Activated naive CD8-positive, alpha-beta T cell (primary cell): ENCODE measurements at regions not wholly inside any gene's neighbourhood (a gene's known extent, or its start where the extent isn't known, plus 50 kb on each side); places are given as distances from the start of the nearest gene placed in this dataset.
"Not testable (repeated sequence)": the region's sequence is repeated elsewhere in the genome, so short reads cannot be mapped to it uniquely, and the experiment has no call there.

Experiments used
- H3K27ac Mint-ChIP-seq: one replicate; pipeline ENCODE4 v1.8.0; 2021; ENCODE audit warnings: mixed read lengths
- H3K27me3 Mint-ChIP-seq: one replicate; pipeline ENCODE4 v1.8.0; 2021; ENCODE audit warnings: mixed read lengths
- H3K36me3 Mint-ChIP-seq: one replicate; pipeline ENCODE4 v1.8.0; 2021; ENCODE audit warnings: mixed read lengths
- H3K4me1 Mint-ChIP-seq: one replicate; pipeline ENCODE4 v1.8.0; 2021; ENCODE audit warnings: low read depth, mixed read lengths
- H3K4me3 Mint-ChIP-seq: one replicate; pipeline ENCODE4 v1.8.0; 2021; ENCODE audit warnings: mild to moderate bottlenecking, mixed read lengths
- H3K9me3 Mint-ChIP-seq: one replicate; pipeline ENCODE4 v1.8.0; 2021; ENCODE audit warnings: low read depth, mixed read lengths

DNA sequence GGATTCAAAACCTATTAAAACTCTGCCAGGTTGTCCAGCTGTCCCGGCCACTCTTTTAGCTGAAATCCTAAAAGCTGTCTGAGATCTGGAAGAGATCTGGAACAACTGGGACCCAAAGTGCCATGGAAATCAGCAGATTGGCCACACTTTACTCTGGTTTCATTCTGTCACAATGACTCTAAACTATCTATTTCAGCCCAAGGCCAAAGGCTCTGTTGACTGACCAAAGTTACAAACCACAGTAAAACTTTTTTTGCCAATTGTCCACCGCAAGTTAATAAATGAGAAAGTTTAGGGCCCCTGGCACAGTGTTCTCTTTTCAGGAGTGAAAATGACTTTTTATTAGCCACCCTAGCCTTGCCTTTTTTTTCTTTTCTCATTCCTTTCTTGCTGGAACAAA lies 113.4 kb upstream of the CPM start:
- no peak overlapping the region for H3K27ac Mint-ChIP-seq
- H3K27me3 Mint-ChIP-seq = peaks cover 4% of the 10 kb centered on the region
- H3K4me1 Mint-ChIP-seq = no peaks in the 10 kb centered on the region
- H3K4me3 Mint-ChIP-seq = no peak overlapping the region
- no peaks in the 10 kb centered on the region for H3K9me3 Mint-ChIP-seq
- peaks cover 3% of the 10 kb centered on the region for H3K36me3 Mint-ChIP-seq

DNA sequence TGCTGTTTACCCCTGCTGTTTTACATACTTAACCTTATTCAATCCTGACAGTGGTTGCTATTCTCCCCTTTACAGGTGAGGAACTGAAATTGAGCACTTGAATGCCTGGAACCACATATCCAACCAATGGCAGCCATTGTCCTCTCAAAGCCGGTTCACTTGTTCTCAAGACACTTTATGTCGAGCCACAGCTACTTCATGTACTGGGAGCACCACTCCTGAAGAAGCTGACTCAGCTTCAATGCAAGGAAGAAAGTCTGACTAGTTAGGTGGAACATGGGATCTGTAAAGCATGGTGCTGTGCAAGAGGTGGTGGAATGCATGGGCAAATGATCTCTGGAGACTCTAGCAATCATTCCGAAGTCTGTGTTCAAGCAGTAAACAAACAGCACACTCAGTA lies 113.9 kb upstream of the CPM start:
- Mint-ChIP-seq H3K4me3 (no peak overlapping the region), H3K27ac (no peak overlapping the region), H3K36me3 (peaks cover 3% of the 10 kb centered on the region), H3K4me1 (no peaks in the 10 kb centered on the region), H3K27me3 (peaks cover 6% of the 10 kb centered on the region), H3K9me3 (no peaks in the 10 kb centered on the region)

DNA sequence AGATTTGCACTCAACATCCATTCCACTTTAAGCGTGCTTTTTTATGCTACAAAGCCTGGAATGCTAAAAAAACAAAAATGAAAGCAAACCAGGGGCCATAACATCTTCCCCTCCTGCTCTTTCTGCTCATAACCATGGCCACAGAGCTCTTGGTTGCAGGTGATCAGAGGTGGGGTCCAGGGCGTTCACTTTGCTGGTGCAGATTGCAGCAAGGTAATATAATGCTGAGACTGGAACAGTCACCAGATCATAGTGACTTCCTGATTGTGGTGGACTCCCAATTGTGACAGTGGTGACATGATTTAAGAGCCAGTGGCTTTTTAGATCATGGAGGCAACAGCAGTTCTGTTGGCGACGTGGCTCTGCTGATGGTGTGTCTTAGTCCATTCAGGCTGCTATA lies 115.0 kb upstream of the CPM start:
- Mint-ChIP-seq H3K9me3 (no peaks in the 10 kb centered on the region), H3K27me3 (peaks cover 6% of the 10 kb centered on the region), H3K4me3 (no peak overlapping the region), H3K27ac (no peak overlapping the region), H3K36me3 (peaks cover 3% of the 10 kb centered on the region), H3K4me1 (peaks cover 8% of the 10 kb centered on the region)

DNA sequence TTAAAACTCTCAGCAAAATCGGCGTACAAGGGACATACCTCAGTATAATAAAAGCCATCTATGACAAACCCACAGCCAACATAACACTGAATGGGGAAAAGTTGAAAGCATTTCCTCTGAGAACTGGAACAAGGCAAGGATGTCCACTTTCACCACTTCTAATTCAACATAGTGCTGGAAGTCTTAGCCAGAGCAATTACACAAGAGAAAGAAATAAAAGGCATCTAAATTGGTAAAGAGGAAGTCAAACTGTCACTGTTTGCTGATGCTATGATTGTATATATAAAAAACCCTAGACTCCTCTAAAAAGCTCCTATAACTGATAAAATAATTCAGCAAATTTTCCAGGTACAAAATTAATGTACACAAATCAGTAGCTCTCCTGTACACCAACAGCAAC lies 116.9 kb upstream of the CPM start:
- H3K4me3 Mint-ChIP-seq, H3K27me3 Mint-ChIP-seq, H3K36me3 Mint-ChIP-seq, H3K9me3 Mint-ChIP-seq, H3K27ac Mint-ChIP-seq: not testable (repeated sequence)
- H3K4me1 Mint-ChIP-seq = peaks cover 16% of the 10 kb centered on the region

DNA sequence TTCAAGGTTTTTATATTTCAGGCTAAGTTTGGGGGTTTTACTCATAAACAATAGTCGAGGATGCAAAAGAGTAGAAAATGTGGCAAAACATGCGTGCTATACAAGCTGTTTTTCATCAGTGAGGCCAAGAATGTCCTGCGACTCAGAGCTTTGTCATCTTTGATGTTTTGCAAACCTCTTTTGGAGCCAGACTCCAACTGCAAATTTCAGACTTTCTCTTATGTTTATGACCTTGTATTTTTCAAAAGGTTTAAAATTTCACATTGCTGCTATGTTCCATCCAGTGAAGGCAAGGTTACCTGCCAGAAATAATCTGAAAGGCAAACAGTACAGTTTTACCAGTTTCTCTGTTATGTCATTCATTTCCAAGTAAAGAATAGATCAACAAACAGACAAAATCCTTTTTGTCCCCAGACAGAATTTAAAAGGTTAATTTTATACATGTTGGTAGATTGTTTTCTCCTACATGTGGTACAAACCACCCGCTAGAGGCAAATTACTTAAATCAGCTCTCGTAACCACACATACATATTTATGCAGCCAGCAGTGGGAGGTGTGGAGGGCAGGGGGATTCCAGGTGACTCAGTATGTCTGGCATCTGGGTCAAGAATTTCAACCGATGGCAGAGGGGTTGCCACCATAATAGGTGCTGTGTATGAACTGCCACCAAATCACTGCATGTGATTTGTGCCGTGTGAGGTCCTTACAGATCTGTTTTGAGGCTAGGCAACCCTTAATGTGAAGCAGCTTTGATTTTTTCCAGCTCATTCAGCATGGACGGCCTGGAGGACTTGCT lies 119.8 kb upstream of the CPM start:
- Mint-ChIP-seq H3K36me3 (peaks cover 6% of the 10 kb centered on the region), H3K4me1 (peaks cover 16% of the 10 kb centered on the region), H3K27me3 (peaks cover 9% of the 10 kb centered on the region), H3K4me3 (no peak overlapping the region), H3K9me3 (no peaks in the 10 kb centered on the region), H3K27ac (peak overlapping the region; percentile 69)

DNA sequence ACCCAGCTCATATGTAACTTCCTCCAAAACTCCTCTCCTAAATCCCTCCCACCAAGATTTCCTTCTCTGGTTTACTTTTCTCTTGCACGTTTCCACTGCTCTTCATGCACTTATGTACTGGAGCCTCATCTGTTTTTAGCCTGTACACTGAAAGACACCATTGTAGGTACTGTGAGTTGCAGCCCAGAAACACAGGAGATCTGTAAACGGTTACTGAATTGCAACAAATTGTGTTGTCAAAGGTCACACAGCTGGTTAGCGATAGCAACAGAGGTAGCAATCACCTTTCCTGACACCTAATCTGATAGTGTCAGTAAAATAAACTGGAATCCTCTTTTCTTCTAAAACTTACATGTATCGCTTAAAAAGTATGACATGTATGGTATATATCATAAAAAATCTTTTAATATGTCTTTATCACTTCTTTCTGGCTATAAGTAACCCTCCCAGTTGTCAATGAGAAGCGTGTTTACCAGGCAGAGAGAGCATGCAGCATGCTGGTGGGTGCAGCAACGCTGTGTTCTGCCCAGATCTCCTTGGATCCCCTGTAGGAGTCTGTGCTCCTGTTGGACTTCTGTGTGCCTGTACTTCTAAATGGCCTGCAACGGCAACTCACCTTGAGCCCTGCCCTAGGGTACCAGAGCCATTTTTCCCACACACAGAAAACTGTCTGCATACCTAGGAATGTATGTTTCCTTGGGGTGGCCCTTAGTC lies 121.5 kb upstream of the CPM start:
- no peak overlapping the region for H3K27ac Mint-ChIP-seq
- H3K4me3 Mint-ChIP-seq = no peak overlapping the region
- peaks cover 27% of the 10 kb centered on the region for H3K4me1 Mint-ChIP-seq
- H3K36me3 Mint-ChIP-seq = peaks cover 6% of the 10 kb centered on the region
- no peaks in the 10 kb centered on the region for H3K9me3 Mint-ChIP-seq
- peaks cover 9% of the 10 kb centered on the region for H3K27me3 Mint-ChIP-seq

DNA sequence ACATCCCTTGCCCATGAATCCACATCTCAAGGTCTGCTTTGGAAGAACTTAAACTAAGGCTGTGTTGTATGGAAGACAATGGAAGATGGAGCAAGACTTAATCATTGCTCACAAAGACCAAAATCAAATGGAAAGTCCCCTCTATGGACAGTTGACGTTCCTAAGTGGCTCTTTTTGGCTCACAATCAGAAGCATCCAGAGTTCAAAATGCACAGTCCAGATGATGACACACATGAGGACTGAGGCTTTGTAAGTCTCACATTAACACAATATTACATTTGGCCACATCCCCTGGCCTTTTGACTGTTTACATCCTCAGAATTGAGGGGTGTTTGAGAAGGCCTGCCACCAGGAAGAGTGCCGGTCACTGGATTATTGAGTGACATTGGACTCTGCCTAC lies 122.3 kb upstream of the CPM start:
- H3K4me3 Mint-ChIP-seq = no peak overlapping the region
- no peak overlapping the region for H3K27ac Mint-ChIP-seq
- peaks cover 9% of the 10 kb centered on the region for H3K27me3 Mint-ChIP-seq
- H3K9me3 Mint-ChIP-seq = no peaks in the 10 kb centered on the region
- peaks cover 6% of the 10 kb centered on the region for H3K36me3 Mint-ChIP-seq
- peaks cover 29% of the 10 kb centered on the region for H3K4me1 Mint-ChIP-seq

DNA sequence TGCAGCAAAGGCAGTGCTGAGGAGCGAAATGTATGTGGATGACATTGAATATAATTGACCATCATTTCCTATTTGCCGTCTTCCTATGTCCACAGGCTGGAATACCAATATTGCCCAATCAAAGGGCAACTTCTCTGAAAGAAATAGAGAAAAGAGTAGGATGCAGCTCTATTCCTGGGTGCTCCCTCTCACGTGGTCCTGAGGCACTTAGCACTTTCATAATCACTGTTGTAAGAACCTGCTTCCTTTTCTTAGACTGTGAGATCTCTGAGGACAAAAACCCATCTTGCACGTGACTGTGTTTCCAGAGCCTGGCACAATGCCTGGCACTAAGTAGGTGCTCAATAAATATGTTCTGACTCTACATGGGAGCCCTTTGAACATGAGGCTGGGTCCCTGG lies 122.7 kb upstream of the CPM start:
- no peaks in the 10 kb centered on the region for H3K9me3 Mint-ChIP-seq
- peak overlapping the region; percentile 37 for H3K27ac Mint-ChIP-seq
- peaks cover 29% of the 10 kb centered on the region for H3K4me1 Mint-ChIP-seq
- peaks cover 9% of the 10 kb centered on the region for H3K27me3 Mint-ChIP-seq
- H3K4me3 Mint-ChIP-seq = no peak overlapping the region
- H3K36me3 Mint-ChIP-seq = peaks cover 6% of the 10 kb centered on the region

DNA sequence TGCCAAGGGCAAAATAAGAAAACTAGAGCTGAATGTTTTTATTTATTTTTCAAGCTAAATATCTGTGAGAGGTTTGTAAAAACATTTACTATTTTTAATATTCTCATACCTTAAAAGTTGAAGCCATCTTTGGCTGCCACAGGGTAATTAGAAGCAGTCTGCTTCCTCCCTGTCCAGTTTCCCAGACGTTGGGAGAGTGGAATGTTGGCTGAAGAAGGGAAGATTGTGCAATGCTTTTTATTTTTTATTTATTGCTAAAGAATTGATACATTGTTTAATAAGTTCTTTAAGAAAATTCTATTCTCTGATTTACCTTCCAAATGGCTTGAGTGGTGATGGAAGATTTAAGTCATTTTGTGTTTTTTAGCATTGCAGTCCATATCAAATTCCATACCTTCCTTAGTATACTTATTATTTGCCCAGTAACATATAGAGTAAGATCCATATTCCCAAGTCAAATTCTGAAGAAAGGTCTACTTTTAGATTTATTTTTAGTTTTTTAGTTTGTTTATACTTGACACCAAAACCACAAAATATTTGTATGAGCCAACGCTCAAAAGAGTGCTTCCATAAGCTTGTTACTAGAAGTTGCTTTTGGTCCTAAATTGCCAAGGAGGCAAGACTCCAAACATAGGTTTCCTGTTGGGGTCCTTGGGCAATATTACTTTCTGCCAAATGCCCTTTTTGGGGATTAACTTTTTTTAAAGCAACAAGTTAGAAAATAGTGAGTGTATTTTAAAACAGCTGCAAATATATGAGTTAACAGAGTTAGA lies 124.0 kb upstream of the CPM start:
- Mint-ChIP-seq H3K4me3 (no peak overlapping the region), H3K36me3 (peaks cover 4% of the 10 kb centered on the region), H3K27me3 (peaks cover 3% of the 10 kb centered on the region), H3K27ac (no peak overlapping the region), H3K9me3 (no peaks in the 10 kb centered on the region), H3K4me1 (peaks cover 33% of the 10 kb centered on the region)

DNA sequence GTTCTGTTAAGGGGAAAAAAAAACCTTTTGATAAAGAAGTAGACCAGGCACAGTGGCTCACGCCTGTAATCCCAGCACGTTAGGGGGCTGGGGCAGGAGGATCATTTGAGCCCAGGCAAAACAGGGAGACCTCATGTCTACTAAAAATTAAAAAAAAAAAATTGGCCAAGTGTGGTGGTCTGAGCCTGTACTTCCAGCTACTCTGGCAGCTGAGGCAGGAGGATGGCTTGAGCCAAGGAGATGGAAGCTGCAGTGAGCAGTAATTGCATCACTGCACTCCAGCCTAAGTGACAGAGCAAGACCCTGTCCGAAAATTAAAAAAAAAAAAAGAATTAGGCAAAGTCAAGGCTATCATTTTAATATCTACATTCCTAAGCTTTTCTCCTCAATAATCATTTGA lies 124.8 kb upstream of the CPM start:
- H3K27me3 Mint-ChIP-seq = peaks cover 3% of the 10 kb centered on the region
- peaks cover 4% of the 10 kb centered on the region for H3K36me3 Mint-ChIP-seq
- no peaks in the 10 kb centered on the region for H3K9me3 Mint-ChIP-seq
- H3K27ac Mint-ChIP-seq = no peak overlapping the region
- H3K4me3 Mint-ChIP-seq = no peak overlapping the region
- H3K4me1 Mint-ChIP-seq = peaks cover 27% of the 10 kb centered on the region

DNA sequence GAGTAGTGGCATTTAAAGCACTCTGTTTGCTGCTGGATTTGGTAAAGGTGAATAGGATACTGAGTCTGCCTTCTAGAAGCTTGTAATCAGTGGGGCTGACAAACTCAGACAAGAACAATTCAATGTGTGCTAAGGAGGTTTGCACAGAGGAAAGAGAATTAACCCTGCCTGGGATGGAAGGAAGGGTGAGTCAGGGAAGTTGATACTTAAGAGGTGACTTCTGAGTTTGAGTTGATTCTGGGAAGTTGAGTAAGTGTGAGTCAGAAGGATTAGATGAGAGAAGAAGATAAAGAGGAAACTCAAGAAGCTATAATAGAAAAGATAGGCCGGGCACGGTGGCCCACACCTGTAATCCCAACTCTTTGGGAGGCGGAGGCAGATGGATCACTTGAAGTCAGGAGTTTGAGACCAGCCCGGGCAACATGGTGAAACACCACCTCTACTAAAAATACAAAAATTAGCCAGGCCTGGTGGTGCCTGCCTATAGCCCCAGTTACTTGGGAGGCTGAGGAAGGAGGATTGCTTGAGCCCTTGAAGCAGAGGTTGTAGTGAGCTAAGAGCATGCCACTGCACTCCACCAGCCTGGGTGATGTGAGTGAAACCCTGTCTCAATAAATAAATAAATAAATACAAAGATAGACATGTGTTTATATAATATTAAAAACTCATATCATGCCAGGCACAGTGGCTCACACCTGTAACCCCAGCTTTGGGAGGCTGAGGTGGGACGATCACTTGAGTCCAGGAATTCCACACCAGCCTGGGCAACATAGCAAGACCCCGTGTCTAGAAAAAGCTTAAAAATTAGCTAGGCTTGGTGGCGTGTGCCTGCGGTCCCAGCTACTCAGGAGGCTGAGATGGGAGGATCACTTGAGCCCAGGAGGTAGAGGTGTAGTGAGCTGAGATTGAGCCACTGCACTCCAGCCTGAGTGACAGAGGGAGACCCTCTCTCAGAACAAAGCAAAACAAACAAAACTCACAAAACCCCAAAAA lies 126.8 kb upstream of the CPM start:
- H3K9me3 Mint-ChIP-seq = no peaks in the 10 kb centered on the region
- H3K4me3 Mint-ChIP-seq = no peak overlapping the region
- peak overlapping the region; percentile 4 for H3K27ac Mint-ChIP-seq
- H3K27me3 Mint-ChIP-seq = peaks cover 3% of the 10 kb centered on the region
- H3K36me3 Mint-ChIP-seq = no peaks in the 10 kb centered on the region
- peaks cover 18% of the 10 kb centered on the region for H3K4me1 Mint-ChIP-seq

DNA sequence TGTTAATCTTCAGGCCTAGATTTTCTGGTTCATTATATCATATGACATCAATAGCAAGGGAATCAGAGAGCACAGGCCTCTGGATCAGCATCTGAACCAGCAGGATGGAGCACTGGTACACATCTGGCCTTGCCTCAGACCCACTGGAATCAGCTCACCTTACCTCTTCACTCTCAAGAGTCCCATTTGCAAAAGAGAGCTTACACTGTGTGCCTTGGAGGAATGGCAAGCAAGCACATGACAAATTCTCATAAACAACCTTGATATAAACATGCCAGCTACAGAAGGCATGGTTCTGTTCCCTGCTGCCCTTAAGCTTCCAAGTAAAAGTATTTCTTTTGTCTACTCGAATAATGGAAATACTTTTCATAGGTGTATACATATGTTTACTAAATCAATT lies 128.6 kb upstream of the CPM start:
- Mint-ChIP-seq H3K27me3 (no peaks in the 10 kb centered on the region), H3K4me1 (peaks cover 19% of the 10 kb centered on the region), H3K27ac (no peak overlapping the region), H3K36me3 (no peaks in the 10 kb centered on the region), H3K9me3 (no peaks in the 10 kb centered on the region), H3K4me3 (no peak overlapping the region)

DNA sequence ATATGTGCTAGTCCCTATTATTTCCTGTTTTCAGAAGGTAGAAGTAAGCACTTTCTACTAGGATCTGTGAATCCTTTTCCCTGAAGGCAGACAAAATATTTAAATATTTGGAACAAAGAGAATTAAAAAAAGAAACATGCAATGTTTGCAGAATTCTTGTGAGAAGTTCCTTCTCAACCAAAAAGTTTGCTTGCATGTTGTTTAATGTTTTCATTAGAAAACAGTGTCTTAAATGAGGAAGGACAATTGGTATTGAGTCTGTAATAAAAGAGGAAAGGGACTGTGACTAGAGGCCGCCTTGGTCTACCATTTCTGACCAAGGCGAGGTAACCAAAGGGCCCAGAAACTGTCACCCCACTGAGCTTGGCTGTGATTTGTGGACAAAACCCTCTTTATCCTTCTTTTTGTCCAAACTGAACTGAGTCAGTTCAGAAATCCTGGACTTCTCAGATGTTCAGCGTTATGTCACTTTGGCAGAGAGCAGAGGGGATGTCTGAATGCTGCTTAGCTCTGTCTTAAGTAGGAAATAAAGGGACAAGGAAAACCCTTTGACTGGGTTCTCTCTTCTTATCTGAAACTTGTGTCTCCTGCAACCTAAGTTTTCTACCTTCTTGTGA lies 129.8 kb upstream of the CPM start:
- Mint-ChIP-seq H3K4me3 (no peak overlapping the region), H3K36me3 (no peaks in the 10 kb centered on the region), H3K4me1 (peaks cover 19% of the 10 kb centered on the region), H3K27me3 (no peaks in the 10 kb centered on the region), H3K27ac (no peak overlapping the region), H3K9me3 (no peaks in the 10 kb centered on the region)
